Tibial nerve (tissue), 3 donors: ENCODE measurements at regions not wholly inside any gene's neighbourhood (a gene's known extent, or its start where the extent isn't known, plus 50 kb on each side); places are given as distances from the start of the nearest gene placed in this dataset.

Experiments
- POLR2A ChIP-seq, 2 donors: fragments of 450-650 bp; IDR thresholded peaks; one replicate each; pipeline ENCODE4 v1.6.1; 2017; ENCODE audit warnings: antibody characterized with exemption in 2 of 2, mild to moderate bottlenecking in 2 of 2, moderate library complexity in 2 of 2
- TF ChIP-seq, protein P1 (sequence below), 5 experiments: fragments of 200-600 bp in 3 of 5; fragments of 450-650 bp in 2 of 5; sonication (generic) in 3 of 5; IDR thresholded peaks; one replicate each; pipeline ENCODE4 v1.5.1; 2016 to 2019; ENCODE audit warnings: antibody characterized with exemption in 5 of 5, mild to moderate bottlenecking in 3 of 5, moderate library complexity in 2 of 5

DNA sequence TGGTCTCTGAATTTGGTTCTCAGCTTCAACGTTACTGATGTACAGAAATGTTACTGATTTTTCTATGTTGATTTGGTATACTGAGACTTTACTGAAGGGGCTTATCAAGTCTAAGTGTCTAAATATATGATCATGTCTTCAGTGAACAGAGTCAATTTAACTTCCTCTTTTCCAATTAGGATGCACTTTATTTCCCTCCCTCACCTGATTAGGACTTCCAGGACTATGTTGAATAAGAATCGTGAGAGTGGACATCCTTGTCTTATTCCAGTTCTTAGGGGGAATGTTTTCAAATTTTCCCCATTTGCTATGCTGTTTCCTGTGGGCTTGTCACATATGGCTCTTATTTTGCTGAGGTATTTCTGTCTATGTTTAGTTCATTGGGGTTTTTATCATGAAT is 349.5 kb downstream of the PRR16 start:
- TF ChIP-seq POLR2A (IDR thresholded peaks at IDR 0.05), result no peak
- TF ChIP-seq, protein P1, sequence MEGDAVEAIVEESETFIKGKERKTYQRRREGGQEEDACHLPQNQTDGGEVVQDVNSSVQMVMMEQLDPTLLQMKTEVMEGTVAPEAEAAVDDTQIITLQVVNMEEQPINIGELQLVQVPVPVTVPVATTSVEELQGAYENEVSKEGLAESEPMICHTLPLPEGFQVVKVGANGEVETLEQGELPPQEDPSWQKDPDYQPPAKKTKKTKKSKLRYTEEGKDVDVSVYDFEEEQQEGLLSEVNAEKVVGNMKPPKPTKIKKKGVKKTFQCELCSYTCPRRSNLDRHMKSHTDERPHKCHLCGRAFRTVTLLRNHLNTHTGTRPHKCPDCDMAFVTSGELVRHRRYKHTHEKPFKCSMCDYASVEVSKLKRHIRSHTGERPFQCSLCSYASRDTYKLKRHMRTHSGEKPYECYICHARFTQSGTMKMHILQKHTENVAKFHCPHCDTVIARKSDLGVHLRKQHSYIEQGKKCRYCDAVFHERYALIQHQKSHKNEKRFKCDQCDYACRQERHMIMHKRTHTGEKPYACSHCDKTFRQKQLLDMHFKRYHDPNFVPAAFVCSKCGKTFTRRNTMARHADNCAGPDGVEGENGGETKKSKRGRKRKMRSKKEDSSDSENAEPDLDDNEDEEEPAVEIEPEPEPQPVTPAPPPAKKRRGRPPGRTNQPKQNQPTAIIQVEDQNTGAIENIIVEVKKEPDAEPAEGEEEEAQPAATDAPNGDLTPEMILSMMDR (IDR thresholded peaks at IDR 0.05), result no peak
